ENCODE measurements at regions not wholly inside any gene's neighbourhood (a gene's known extent, or its start where the extent isn't known, plus 50 kb on each side); places are given as distances from the start of the nearest gene placed in this dataset.

DNA sequence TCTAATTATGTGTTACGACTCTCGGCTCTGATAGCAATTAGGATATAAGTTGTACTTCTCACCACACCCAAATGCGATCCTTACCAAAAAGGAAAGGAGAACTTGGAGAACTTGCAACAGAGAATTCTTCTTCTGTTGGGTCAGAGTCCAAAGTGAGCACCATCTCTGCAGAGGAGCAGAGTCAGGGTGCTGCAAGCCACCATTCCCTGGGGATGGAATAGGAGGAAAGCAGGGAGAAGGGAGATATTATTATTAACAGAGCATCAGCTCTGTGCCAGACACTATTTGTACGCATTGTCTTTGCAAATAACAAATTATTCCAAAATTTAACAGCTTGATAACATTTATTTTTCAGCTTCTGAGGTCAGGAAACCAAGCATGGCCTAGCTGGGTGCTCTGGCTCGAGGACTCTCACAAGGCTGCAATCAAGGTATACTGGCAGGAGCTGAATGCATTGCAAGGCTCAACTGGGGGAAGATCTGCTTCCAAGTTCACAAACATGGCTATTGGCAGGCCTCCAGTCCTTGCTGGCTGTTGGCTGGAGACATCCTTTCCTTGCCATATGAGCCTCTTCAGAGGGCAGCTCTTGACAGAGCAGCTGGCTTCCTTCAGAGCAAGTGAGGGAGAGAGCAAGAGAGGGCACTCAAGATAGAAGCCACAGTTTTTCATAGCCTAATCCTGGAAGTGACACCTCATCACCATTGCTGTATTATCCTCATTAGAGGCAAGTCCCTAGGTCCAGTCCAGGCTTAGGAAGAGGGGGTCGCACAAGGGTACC, 296.2 kb upstream of the CDH5 start:
- Histone ChIP-seq H3K4me1 (peaks cover 0 to 26% (median 21%) of the 10 kb centered on the region in 4 donors), H3K36me3 (no peaks in the 10 kb centered on the region), H3K4me3 (no peak overlapping the region), H3K27ac (peak overlapping the region in 3 of 4 donors; percentile 50 to 66 (median 66)), H3K27me3 (no peaks in the 10 kb centered on the region), H3K9me3 (no peaks in the 10 kb centered on the region)
- intact Hi-C loops (cut with DNase I), result no loop called here
- peak; percentile 38 to 91 (median 81) for TF ChIP-seq POLR2AphosphoS5 (IDR thresholded peaks at IDR 0.05)
- no peak for TF ChIP-seq EP300 (IDR thresholded peaks at IDR 0.05)
- WGBS, 2 donors, result 63 to 76% methylated on average over 6 of the region's 6 CpGs
- peak; percentile 92 for DNase-seq

DNA sequence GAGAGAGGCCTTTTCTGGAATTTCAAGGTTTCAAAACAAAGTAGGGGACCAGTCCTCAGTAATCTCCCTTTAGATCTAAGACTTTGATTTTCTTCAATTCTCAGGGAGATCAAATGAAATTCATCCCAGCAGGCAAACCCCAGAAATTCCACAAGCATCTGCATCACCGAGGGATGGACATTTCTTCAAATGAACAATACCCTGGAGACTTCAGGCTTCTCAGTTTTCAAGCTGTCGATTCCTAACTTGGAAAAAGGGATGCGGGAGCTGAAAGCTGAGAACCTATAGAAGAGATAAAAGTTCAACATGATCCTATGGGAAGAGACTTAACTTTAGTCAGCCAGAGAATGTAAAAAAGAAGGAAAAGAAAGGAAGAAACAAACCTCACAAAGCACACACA, 296.9 kb upstream of the CDH5 start:
- no peak for DNase-seq
- H3K4me1 ChIP-seq, result peaks cover 0 to 26% (median 21%) of the 10 kb centered on the region in 4 donors
- H3K4me3 ChIP-seq, result no peak overlapping the region
- no peaks in the 10 kb centered on the region for H3K36me3 ChIP-seq
- H3K27me3 ChIP-seq, result no peaks in the 10 kb centered on the region
- H3K9me3 ChIP-seq, result no peaks in the 10 kb centered on the region
- intact Hi-C loops (cut with DNase I), result no loop called here
- WGBS, 2 donors, result 85 to 87% methylated on average over 3 of the region's 3 CpGs
- H3K27ac ChIP-seq, result peak overlapping the region in 3 of 4 donors; percentile 50 to 66 (median 66)
- TF ChIP-seq POLR2AphosphoS5 (IDR thresholded peaks at IDR 0.05), result no peak
- no peak for TF ChIP-seq EP300 (IDR thresholded peaks at IDR 0.05)
- TF ChIP-seq POLR2A (IDR thresholded peaks at IDR 0.05), result no peak
- TF ChIP-seq, protein P1, sequence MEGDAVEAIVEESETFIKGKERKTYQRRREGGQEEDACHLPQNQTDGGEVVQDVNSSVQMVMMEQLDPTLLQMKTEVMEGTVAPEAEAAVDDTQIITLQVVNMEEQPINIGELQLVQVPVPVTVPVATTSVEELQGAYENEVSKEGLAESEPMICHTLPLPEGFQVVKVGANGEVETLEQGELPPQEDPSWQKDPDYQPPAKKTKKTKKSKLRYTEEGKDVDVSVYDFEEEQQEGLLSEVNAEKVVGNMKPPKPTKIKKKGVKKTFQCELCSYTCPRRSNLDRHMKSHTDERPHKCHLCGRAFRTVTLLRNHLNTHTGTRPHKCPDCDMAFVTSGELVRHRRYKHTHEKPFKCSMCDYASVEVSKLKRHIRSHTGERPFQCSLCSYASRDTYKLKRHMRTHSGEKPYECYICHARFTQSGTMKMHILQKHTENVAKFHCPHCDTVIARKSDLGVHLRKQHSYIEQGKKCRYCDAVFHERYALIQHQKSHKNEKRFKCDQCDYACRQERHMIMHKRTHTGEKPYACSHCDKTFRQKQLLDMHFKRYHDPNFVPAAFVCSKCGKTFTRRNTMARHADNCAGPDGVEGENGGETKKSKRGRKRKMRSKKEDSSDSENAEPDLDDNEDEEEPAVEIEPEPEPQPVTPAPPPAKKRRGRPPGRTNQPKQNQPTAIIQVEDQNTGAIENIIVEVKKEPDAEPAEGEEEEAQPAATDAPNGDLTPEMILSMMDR (IDR thresholded peaks at IDR 0.05), result no peak

DNA sequence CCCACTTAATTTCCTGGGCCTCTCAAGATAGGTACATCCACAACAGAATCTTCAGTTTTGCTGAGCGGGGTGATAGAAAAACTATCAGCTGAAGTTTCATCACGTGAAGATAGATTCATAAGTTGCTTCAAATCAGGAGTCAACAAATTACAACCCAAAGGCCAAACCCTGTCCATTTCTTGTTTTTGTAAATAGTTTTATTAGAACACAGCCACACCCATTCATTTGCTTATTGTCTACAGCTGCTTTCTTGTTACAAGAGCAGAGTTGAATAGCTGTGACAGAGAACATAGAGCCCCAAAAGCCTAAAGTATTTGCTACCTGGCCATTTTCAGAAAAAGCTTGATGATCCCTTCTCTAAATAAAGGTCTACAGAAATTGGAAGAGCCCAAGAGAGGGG, 300.1 kb upstream of the CDH5 start:
- Histone ChIP-seq H3K27ac (no peak overlapping the region), H3K4me1 (peaks cover 0 to 25% (median 20%) of the 10 kb centered on the region in 4 donors), H3K27me3 (no peaks in the 10 kb centered on the region), H3K9me3 (no peaks in the 10 kb centered on the region), H3K4me3 (no peak overlapping the region), H3K36me3 (no peaks in the 10 kb centered on the region)
- no peak for DNase-seq
- 70 to 83% methylated on average over 2 of the region's 2 CpGs for WGBS, 2 donors
- intact Hi-C loops (cut with DNase I), result no loop called here
- no peak for TF ChIP-seq POLR2AphosphoS5 (IDR thresholded peaks at IDR 0.05)
- no peak for TF ChIP-seq POLR2A (IDR thresholded peaks at IDR 0.05)
- TF ChIP-seq EP300 (IDR thresholded peaks at IDR 0.05), result no peak
- TF ChIP-seq, protein P1 (IDR thresholded peaks at IDR 0.05), result no peak

DNA sequence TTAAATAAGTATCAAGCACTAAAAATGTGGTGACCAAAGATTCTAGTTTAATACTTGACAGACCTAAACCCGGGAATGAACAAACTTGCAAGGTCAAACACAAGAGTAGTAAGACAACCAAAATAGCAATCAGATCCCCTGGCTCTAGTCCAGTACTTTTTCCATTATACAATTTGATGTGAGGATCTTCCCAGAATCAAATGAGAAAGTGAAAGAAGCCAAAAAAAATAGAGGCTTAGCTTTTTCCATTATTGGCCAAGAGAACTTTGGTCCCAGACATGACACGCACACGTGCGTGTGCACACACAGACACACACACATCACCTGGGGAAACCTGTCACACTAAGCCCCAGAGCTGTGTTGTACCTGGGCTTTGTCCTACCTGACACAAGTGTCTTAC, 300.6 kb upstream of the CDH5 start:
- 64 to 74% methylated on average over 4 of the region's 4 CpGs for WGBS, 2 donors
- Histone ChIP-seq H3K9me3 (no peaks in the 10 kb centered on the region), H3K36me3 (no peaks in the 10 kb centered on the region), H3K4me1 (peaks cover 0 to 20% (median 15%) of the 10 kb centered on the region in 4 donors), H3K4me3 (no peak overlapping the region), H3K27ac (no peak overlapping the region), H3K27me3 (no peaks in the 10 kb centered on the region)
- no peak for DNase-seq
- intact Hi-C loops (cut with DNase I), result no loop called here
- TF ChIP-seq POLR2A (IDR thresholded peaks at IDR 0.05) (no peak), POLR2AphosphoS5 (IDR thresholded peaks at IDR 0.05) (no peak), EP300 (IDR thresholded peaks at IDR 0.05) (no peak)
- TF ChIP-seq, protein P1 (IDR thresholded peaks at IDR 0.05), result no peak

DNA sequence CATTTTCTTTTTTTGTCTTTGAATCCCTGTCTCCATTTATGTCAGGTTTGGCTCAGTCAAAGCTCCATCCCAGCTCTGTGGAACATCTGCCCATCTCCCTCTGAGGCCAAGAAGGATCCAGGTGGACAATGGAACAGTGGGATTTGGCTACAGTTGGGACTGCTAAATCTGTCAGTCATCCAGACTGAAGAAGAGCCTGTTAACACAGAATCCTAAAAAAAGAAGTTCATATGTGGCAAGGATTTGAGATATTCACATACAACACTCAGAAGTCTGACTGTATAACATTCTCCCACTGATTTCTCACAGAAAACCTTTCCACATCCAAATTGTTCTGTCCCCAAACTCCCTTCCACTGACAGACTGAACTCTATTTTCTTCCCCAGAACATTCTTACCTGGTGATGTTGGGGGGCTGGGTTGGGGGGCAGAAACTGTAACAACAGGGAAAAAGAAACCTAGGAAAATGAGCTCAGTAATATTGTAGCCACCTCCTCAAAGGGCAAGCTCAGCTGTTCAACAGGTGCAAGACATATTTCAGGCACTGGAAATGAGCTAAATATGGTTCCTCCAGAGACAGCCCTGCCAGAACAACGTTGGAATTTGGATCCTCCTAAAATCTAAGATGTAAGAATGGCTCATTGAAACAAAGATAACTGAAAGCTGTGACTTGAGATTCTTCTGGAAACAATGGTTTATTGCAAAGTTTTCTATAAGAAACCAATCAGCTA, 301.5 kb upstream of the CDH5 start:
- intact Hi-C loops (cut with DNase I), result no loop called here
- Histone ChIP-seq H3K4me3 (no peak overlapping the region), H3K9me3 (no peaks in the 10 kb centered on the region), H3K36me3 (no peaks in the 10 kb centered on the region), H3K27me3 (no peaks in the 10 kb centered on the region), H3K27ac (no peak overlapping the region), H3K4me1 (peaks cover 0 to 10% (median 5%) of the 10 kb centered on the region in 4 donors)
- no peak for TF ChIP-seq POLR2AphosphoS5 (IDR thresholded peaks at IDR 0.05)
- TF ChIP-seq, protein P1 (IDR thresholded peaks at IDR 0.05), result no peak
- TF ChIP-seq EP300 (IDR thresholded peaks at IDR 0.05), result no peak
- no peak for TF ChIP-seq POLR2A (IDR thresholded peaks at IDR 0.05)
- WGBS, 2 donors, result 11 to 30% methylated on average over 1 of the region's 1 CpG
- no peak for DNase-seq
